DMS153 treated with DMSO at 0.1 percent for 48 hours (cell line): ENCODE measurements at regions not wholly inside any gene's neighbourhood (a gene's known extent, or its start where the extent isn't known, plus 50 kb on each side); places are given as distances from the start of the nearest gene placed in this dataset.

Experiments used
- DNase-seq: peaks from one replicate; lab custom pipeline; 2025; ENCODE audit not compliant: unreplicated experiment; lab: John Stamatoyannopoulos, UW

- no peak for DNase-seq
Measured at GRCh38 chr2:15855766-15856260, 84.5 kb upstream of the MYCN start.

- no peak for DNase-seq
Measured at GRCh38 chr2:15856318-15856717, 84.0 kb upstream of the MYCN start.

- DNase-seq = no peak
Measured at GRCh38 chr2:15858466-15858865, 81.9 kb upstream of the MYCN start.

- no peak for DNase-seq
Measured at GRCh38 chr2:15860051-15860663, 80.2 kb upstream of the MYCN start.

- no peak for DNase-seq
Measured at GRCh38 chr2:15860760-15861159, 79.6 kb upstream of the MYCN start.

- no peak for DNase-seq
Measured at GRCh38 chr2:15861172-15861822, 79.1 kb upstream of the MYCN start.

GRCh38 chr2:15861898-15862297 is 78.5 kb upstream of the MYCN start:
- no peak for DNase-seq

GRCh38 chr2:15863089-15863488 is 77.3 kb upstream of the MYCN start:
- DNase-seq = no peak

GRCh38 chr2:15863494-15864175 is 76.7 kb upstream of the MYCN start:
- DNase-seq = no peak

GRCh38 chr2:15864176-15864769 is 76.1 kb upstream of the MYCN start:
- no peak for DNase-seq

- DNase-seq = no peak
Measured at GRCh38 chr2:15865923-15866322, 74.4 kb upstream of the MYCN start.

GRCh38 chr2:15866563-15867193 is 73.7 kb upstream of the MYCN start:
- DNase-seq = no peak

GRCh38 chr2:15867194-15868171 is 72.9 kb upstream of the MYCN start:
- no peak for DNase-seq

- no peak for DNase-seq
Measured at GRCh38 chr2:15868186-15868585, 72.2 kb upstream of the MYCN start.

- DNase-seq = no peak
Measured at GRCh38 chr2:15868704-15869103, 71.6 kb upstream of the MYCN start.

GRCh38 chr2:15869396-15869795 is 71.0 kb upstream of the MYCN start:
- DNase-seq = no peak

- DNase-seq = no peak
Measured at GRCh38 chr2:15869871-15870270, 70.5 kb upstream of the MYCN start.

- no peak for DNase-seq
Measured at GRCh38 chr2:15870565-15870964, 69.8 kb upstream of the MYCN start.

GRCh38 chr2:15871239-15871783 is 69.0 kb upstream of the MYCN start:
- DNase-seq = no peak

GRCh38 chr2:15872854-15873253 is 67.5 kb upstream of the MYCN start:
- no peak for DNase-seq
